GM12878 (cell line): ENCODE measurements at regions not wholly inside any gene's neighbourhood (a gene's known extent, or its start where the extent isn't known, plus 50 kb on each side); places are given as distances from the start of the nearest gene placed in this dataset.

Source experiments
- ATAC-seq: fragments of 200-7000 bp; cut with Tn5 transposase; 3 replicates; pipeline ENCODE4 v1.9.1; 2020; ENCODE audit warnings: mild to moderate bottlenecking, moderate library complexity
- BruUV-seq: library from RNA; stranded (reverse); fragments of 400-500 nt; replicated peaks from 2 replicates; lab custom pipeline; 2021; lab: Mats Ljungman, UMichigan
- CTCF ChIA-PET: fragments of 300-600 bp; sonication (Branson Sonifier 250); formaldehyde crosslinking; extraction: SDS; loops from one replicate; lab custom pipeline; 2021; ENCODE audit warnings: inconsistent platforms; lab: Yijun Ruan, JAX
- POLR2A ChIA-PET: fragments of 350-600 bp; formaldehyde crosslinking; extraction: SDS; loops from one replicate; lab custom pipeline; 2021; ENCODE audit warnings: inconsistent platforms; lab: Charles Lee
- RAD21 ChIA-PET: fragments of 300-600 bp; sonication (Branson Sonifier 250); formaldehyde crosslinking; loops from one replicate; lab custom pipeline; 2023; ENCODE audit warnings: antibody characterized with exemption; ENCODE audit not compliant: unreplicated experiment; lab: Charles Lee
- SMC1A ChIA-PET: fragments of 300-600 bp; sonication (Branson Sonifier 250); formaldehyde crosslinking; loops from one replicate; lab custom pipeline; 2023; ENCODE audit not compliant: unreplicated experiment, uncharacterized antibody; lab: Charles Lee
- DNase-seq: peaks from one replicate; pipeline ENCODE4 v3.0.0-alpha.2; 2011; ENCODE audit warnings: low read depth, low spot score
- FAIRE-seq: peaks from 3 replicates; lab custom pipeline; 2011; peaks lifted over from hg19 to GRCh38; lab: Jason Lieb, UNC
- H2AFZ ChIP-seq: 2 replicates; pipeline ENCODE4 v1.6.0; 2011; ENCODE audit warnings: low read depth, low read length, control low read depth; ENCODE audit not compliant: control insufficient read depth
- H3K27ac ChIP-seq: 2 replicates; pipeline ENCODE4 v1.5.1; 2011; ENCODE audit warnings: control low read depth; ENCODE audit not compliant: control insufficient read depth, insufficient read depth
- H3K27me3 ChIP-seq, 2 experiments: replicated peaks in 1 of 2; 2 replicates each; pipeline versions ENCODE4 v1.6.0 to v1.6.1; 2011; ENCODE audit warnings: low read length in 1 of 2; ENCODE audit not compliant: control insufficient read depth in 2 of 2, insufficient read depth in 2 of 2
- H3K36me3 ChIP-seq, 2 experiments: 2 replicates each; pipeline ENCODE4 v1.5.1; 2011; ENCODE audit warnings: low read length in 1 of 2; ENCODE audit not compliant: control insufficient read depth in 2 of 2, insufficient read depth in 2 of 2
- H3K4me1 ChIP-seq: 2 replicates; pipeline ENCODE4 v1.6.1; 2011; ENCODE audit warnings: mild to moderate bottlenecking, low read length, moderate library complexity, mixed read lengths; ENCODE audit not compliant: control insufficient read depth, insufficient read depth
- H3K4me2 ChIP-seq: 2 replicates; pipeline ENCODE4 v1.6.0; 2011; ENCODE audit warnings: control low read depth; ENCODE audit not compliant: control insufficient read depth, insufficient read depth
- H3K4me3 ChIP-seq: fragments of 200-600 bp; sonication (generic); 2 replicates; pipeline ENCODE4 v1.5.1; 2016
- H3K79me2 ChIP-seq: 2 replicates; pipeline ENCODE4 v1.6.0; 2011; ENCODE audit warnings: low read length; ENCODE audit not compliant: control insufficient read depth, insufficient read depth
- H3K9ac ChIP-seq: 2 replicates; pipeline ENCODE4 v1.8.0; 2011; ENCODE audit warnings: low read length, control low read depth, mixed read lengths; ENCODE audit not compliant: control insufficient read depth, insufficient read depth
- H3K9me3 ChIP-seq: replicated peaks from 3 replicates; pipeline ENCODE4 v1.5.1; 2011; ENCODE audit warnings: mild to moderate bottlenecking, low read length; ENCODE audit not compliant: control insufficient read depth, insufficient read depth
- H4K20me1 ChIP-seq: 2 replicates; pipeline ENCODE4 v1.6.0; 2011; ENCODE audit not compliant: control insufficient read depth, insufficient read depth
- EP300 ChIP-seq, 2 experiments: fragments of 150-350 bp in 1 of 2; IDR thresholded peaks; 2 replicates each; pipeline ENCODE4 v1.6.1; 2011 to 2012; ENCODE audit warnings: low read depth in 2 of 2, low read length in 2 of 2, borderline replicate concordance in 1 of 2, improper control_type of control experiment in 1 of 2, inconsistent platforms in 1 of 2; ENCODE audit not compliant: control insufficient read depth in 1 of 2
- MTA3 ChIP-seq: IDR thresholded peaks from 2 replicates; pipeline ENCODE4 v1.6.1; 2012; ENCODE audit warnings: low read length, inconsistent platforms, borderline replicate concordance
- NBN ChIP-seq: fragments of 450-650 bp; IDR thresholded peaks from 2 replicates; pipeline ENCODE4 v1.6.1; 2016
- NFYA ChIP-seq: IDR thresholded peaks from 2 replicates; pipeline ENCODE4 v1.6.1; 2011; ENCODE audit warnings: low read depth, mild to moderate bottlenecking, low read length, improper control_type of control experiment, borderline replicate concordance
- NFYB ChIP-seq: IDR thresholded peaks from 2 replicates; pipeline ENCODE4 v1.6.1; 2011; ENCODE audit warnings: low read depth, mild to moderate bottlenecking, low read length, improper control_type of control experiment, moderate library complexity; ENCODE audit not compliant: insufficient read depth
- NR2C1 ChIP-seq: fragments of 450-650 bp; IDR thresholded peaks from 2 replicates; pipeline ENCODE4 v1.6.1; 2017; ENCODE audit warnings: antibody characterized with exemption, mild to moderate bottlenecking, moderate library complexity
- PAX5 ChIP-seq: IDR thresholded peaks from 2 replicates; pipeline ENCODE4 v1.6.1; 2011; ENCODE audit warnings: low read depth, low read length, borderline replicate concordance
- PAX8 ChIP-seq: fragments of 450-650 bp; IDR thresholded peaks from 2 replicates; pipeline ENCODE4 v1.6.1; 2017; ENCODE audit warnings: mild to moderate bottlenecking, moderate library complexity
- PRDM15 ChIP-seq: fragments of 450-650 bp; formaldehyde crosslinking; IDR thresholded peaks from 2 replicates; pipeline ENCODE4 v1.4.0; 2020; ENCODE audit warnings: mild to moderate bottlenecking, moderate library complexity
- TCF3 ChIP-seq: IDR thresholded peaks from 2 replicates; pipeline ENCODE4 v1.6.1; 2012; ENCODE audit warnings: low read depth, mild to moderate bottlenecking, low read length, borderline replicate concordance; ENCODE audit not compliant: insufficient read depth
- USF2 ChIP-seq: IDR thresholded peaks from 2 replicates; pipeline ENCODE4 v1.6.1; 2011; ENCODE audit warnings: low read depth, low read length, improper control_type of control experiment, borderline replicate concordance
- ZSCAN29 ChIP-seq: fragments of 450-650 bp; IDR thresholded peaks from 2 replicates; pipeline ENCODE4 v1.6.1; 2017; ENCODE audit warnings: mild to moderate bottlenecking, moderate library complexity
- WGBS: methylation state at CpG from one replicate; pipeline ENCODE4 v1.1.6; 2016; ENCODE audit warnings: low lambda C conversion rate; ENCODE audit not compliant: insufficient replicate concordance, insufficient coverage; ENCODE audit errors: missing lambda C conversion rate; 5-methylcytosine and 5-hydroxymethylcytosine counted together
- in situ Hi-C: fragments of 300-500 bp; cut with MboI; formaldehyde crosslinking; loops from 9 replicates; pipeline ENCODE4 v1.14.3; 2018; ENCODE audit warnings: mixed read lengths
- intact Hi-C: fragments of 100-400 bp; cut with micrococcal nuclease; formaldehyde crosslinking; loops from one replicate; pipeline ENCODE4 v1.14.2; 2022; ENCODE audit not compliant: unreplicated experiment
- TF ChIP-seq, protein P1 (sequence below): IDR thresholded peaks from 2 replicates; pipeline ENCODE4 v1.6.1; 2012; ENCODE audit warnings: low read depth, low read length, improper control_type of control experiment

- Histone ChIP-seq H3K9ac (no peak overlapping the region), H3K4me2 (no peak overlapping the region), H3K4me1 (no peaks in the 10 kb centered on the region), H3K27me3 (no peaks in the 10 kb centered on the region; a peak in 1 of 4 replicates), H2AFZ (no peak overlapping the region), H3K79me2 (no peaks in the 10 kb centered on the region), H4K20me1 (no peaks in the 10 kb centered on the region), H3K27ac (no peak overlapping the region), H3K9me3 (no peaks in the 10 kb centered on the region), H3K36me3 (no peaks in the 10 kb centered on the region), H3K4me3 (no peak overlapping the region)
- ChIA-PET CTCF (no interaction called here), RAD21 (no interaction called here), SMC1A (no interaction called here), POLR2A (no interaction called here)
- no peak for TF ChIP-seq NFYA
- intact Hi-C loops (no loop called here), in situ Hi-C loops (no loop called here)
- WGBS, result 69% methylated on average over 6 of the region's 6 CpGs
- no TSS peak for BruUV-seq
- FAIRE-seq (no peak), DNase-seq (no peak), ATAC-seq (no peak)
Measured at GRCh38 chr21:35969281-35969680, 91.0 kb downstream of the SETD4 start.

GRCh38 chr21:35968564-35968963, 91.8 kb downstream of the SETD4 start:
- Histone ChIP-seq H3K9ac (no peak overlapping the region), H2AFZ (no peak overlapping the region), H3K4me2 (no peak overlapping the region), H3K79me2 (no peaks in the 10 kb centered on the region), H3K9me3 (no peaks in the 10 kb centered on the region), H3K27me3 (no peaks in the 10 kb centered on the region; a peak in 1 of 4 replicates), H3K4me3 (no peak overlapping the region), H3K36me3 (no peaks in the 10 kb centered on the region), H4K20me1 (no peaks in the 10 kb centered on the region), H3K27ac (no peak overlapping the region), H3K4me1 (no peaks in the 10 kb centered on the region)
- RAD21 ChIA-PET, result no interaction called here
- FAIRE-seq, result no peak
- CTCF ChIA-PET, result interaction anchor here (0.6 to 0.8 kb wide), 2 partner anchors 59 to 60 kb away, joined by 3 to 4 read pairs; no protein-coding TSS in a partner anchor
- 33% methylated on average over 3 of the region's 3 CpGs for WGBS
- POLR2A ChIA-PET, result no interaction called here
- no peak for DNase-seq
- ATAC-seq, result no peak
- no TSS peak for BruUV-seq
- in situ Hi-C loops, result no loop called here
- intact Hi-C loops, result no loop called here
- SMC1A ChIA-PET, result no interaction called here
- TF ChIP-seq NBN (no peak), PAX5 (no peak), NFYB (no peak), MTA3 (no peak), PRDM15 (CRISPR knock-in tag) (no peak), TCF3 (no peak), USF2 (no peak), EP300 (IDR thresholded peaks at IDR 0.05; ENCODE audit: borderline replicate concordance in 1 of 2, control insufficient read depth in 1 of 2, low read depth in 2 of 2, low read length in 2 of 2) (no peak), ZSCAN29 (no peak), PAX8 (no peak), NR2C1 (no peak)
- TF ChIP-seq, protein P1, sequence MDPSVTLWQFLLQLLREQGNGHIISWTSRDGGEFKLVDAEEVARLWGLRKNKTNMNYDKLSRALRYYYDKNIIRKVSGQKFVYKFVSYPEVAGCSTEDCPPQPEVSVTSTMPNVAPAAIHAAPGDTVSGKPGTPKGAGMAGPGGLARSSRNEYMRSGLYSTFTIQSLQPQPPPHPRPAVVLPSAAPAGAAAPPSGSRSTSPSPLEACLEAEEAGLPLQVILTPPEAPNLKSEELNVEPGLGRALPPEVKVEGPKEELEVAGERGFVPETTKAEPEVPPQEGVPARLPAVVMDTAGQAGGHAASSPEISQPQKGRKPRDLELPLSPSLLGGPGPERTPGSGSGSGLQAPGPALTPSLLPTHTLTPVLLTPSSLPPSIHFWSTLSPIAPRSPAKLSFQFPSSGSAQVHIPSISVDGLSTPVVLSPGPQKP, result no peak
